ENCODE measurements at regions not wholly inside any gene's neighbourhood (a gene's known extent, or its start where the extent isn't known, plus 50 kb on each side); places are given as distances from the start of the nearest gene placed in this dataset.

GRCh38 chr6:153392156-153392555 is 261.1 kb upstream of the RGS17 start:
- TF ChIP-seq CTCF (IDR thresholded peaks at IDR 0.05) = no peak
- no peak for TF ChIP-seq ZFX (IDR thresholded peaks at IDR 0.05; ENCODE audit: borderline replicate concordance)
